ENCODE measurements at regions not wholly inside any gene's neighbourhood (a gene's known extent, or its start where the extent isn't known, plus 50 kb on each side); places are given as distances from the start of the nearest gene placed in this dataset.

DNA sequence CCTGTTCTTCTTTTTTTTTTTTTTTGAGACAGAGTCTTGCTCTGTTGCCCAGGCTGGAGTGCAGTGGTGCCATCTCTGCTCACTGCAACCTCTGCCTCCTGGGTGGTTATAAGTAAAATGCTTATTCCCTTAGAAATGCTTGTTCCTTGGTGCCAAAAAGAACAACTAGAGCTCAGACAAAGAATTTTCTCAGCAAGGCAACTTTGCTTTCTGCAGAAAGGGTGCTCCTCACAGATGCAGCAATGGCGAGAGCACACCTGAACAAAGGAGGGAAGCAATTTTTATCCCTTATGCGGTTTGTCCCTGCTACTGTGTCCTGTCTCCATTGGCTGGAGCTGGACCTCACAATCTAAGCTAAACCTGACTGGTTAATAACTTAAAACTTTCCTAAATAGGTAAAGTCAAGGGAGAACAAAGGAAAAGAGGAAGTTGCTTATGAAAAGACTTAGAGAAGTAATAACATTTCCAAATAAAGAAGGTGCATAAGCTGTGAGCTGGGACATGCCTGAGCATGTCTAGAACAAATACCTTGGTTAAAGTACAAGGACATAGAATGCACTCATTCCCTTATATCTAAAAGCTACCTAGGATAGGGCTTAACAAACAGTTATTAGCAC is 90.0 kb upstream of the PRR5 start:
- no peak for DNase-seq

DNA sequence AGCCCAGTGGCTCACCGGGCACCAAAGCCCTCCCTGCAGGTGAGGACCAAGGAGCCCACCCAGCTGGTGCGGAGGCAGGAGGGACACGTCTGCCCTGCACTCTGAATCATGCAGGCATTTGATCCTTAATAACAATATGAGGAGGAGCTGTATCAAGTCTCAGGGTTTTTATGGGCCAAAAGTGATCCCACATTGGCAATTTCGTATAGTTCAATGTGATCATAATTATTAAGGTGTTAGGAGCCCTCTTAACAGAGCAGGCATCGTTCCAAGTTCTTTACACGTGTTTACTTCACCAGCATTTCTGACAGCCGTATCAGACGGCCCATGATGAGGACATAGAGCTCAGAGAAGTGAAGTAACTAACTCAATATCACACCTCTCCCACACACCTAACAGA is 91.9 kb upstream of the PRR5 start:
- DNase-seq = no peak

DNA sequence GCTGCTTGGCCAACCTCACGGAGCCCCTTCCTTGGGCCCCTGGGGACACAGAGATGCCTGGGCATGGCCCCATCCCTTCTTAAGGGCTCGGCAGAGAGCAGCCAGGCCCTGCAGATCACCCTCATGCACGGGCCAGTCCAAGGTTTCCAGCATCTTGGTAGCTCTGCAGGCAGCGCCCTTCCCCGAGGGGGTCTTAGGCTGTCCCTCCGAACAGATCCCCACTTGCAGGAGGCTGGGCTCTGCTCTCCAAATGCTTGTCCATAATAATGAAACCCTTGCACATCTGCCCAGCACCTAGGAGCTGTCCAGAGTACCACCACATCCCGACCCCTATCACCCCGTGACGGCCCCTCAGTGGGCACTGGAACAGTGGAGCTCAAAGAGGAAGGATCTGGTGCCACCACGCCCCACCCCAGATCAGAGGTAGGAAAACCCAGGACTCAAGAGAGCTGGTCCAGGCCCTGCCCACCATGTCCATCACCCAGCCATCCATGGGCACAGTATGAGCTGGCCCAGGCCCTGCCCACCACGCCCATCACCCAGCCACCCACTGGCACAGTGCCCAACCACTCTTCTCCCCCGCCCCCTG is 92.5 kb upstream of the PRR5 start:
- no peak for DNase-seq

DNA sequence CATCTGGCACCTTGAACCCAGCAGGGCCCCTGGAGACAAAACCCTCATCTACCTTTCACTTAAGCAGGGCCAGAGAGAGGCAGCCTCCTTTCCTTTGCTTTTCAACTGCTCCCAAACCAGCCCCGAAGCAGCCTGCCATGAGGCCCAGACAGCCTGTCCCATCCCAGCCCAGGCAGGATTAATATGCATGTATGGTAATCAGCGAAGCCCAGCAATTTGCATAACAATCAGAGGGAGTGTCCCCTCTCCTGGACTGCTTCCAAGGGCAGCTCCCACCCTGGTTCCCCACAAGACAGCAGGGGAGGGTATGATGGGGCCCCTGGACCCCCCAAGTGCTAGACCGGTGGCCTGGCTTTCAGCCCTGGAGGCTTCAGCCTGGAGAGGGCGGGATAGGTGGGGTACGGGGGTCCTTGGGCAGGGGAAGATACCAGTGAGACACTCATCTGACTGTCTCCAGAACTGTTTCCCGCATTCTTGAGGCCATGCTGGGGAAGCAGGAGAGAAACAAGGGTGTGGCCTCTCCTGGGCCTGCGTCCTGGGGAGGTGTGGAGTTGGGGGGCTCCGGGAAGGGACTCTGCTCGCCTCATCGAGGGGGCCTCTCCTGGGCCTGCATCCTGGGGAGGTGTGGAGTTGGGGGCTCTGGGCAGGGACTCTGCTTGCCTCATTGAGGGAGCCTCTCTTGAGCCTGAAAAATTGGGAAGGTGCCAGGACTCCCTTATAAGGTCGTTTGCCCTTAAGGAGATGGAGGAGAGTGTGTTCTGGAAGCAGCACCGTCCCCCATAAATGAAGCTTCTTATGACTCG is 93.2 kb upstream of the PRR5 start:
- DNase-seq = no peak

DNA sequence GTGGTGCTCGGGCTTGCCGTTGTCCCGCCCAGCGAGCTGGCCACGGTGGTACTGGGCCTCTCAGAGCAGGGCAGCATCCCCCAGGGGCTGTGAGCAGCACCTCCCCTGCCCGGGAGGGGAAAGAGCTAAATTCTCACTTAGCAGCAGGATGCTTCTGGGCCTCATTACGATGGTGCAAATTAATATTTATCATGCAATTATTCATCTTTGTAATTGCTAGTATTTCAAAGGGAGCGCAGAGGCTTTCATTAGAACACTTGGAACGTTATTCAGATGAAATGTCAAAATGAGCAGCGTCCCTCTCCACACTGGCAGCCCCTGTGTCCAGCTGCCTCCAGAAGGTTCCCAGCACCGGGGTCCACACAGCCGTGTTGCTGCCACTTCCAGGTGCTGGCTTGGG is 95.9 kb upstream of the PRR5 start:
- DNase-seq = no peak

DNA sequence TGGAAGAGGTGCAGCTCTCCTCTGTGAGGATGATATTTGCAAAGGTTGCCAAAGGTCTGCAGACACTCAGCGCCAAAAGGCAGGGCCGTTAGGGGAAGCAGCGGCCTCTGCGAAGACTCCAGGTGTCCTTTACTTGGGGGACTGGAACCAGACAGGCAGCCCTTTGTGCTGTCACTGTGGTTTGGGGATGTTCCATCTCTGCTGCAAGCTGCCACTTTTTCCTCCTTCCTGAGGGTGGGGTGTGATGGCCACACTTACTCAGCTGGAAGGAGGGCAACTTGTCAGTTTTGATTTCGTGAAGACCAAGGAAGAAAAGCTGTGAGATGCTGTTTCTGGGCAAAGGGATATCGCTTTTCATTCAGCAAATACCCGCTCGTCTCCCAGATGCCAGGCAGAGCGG is 96.5 kb upstream of the PRR5 start:
- DNase-seq = no peak

DNA sequence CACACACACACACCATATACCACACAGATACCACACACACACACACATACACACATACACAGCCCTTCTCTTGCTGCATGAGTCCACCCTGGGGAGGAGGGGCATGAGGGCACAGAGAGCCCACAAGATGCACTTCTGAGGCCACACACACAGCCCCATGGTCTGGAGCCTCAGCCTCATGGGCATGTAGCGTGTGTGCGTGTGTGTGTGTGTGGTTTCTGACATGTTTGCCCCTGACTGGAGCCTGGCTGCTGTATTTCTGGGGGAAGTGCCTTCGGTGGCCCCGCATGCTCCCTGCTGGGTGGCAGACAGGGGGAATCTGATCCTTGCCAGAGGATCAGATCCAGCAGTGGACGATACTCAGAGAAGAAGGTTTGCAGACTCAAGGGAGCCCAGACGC is 97.0 kb upstream of the PRR5 start:
- DNase-seq = no peak

DNA sequence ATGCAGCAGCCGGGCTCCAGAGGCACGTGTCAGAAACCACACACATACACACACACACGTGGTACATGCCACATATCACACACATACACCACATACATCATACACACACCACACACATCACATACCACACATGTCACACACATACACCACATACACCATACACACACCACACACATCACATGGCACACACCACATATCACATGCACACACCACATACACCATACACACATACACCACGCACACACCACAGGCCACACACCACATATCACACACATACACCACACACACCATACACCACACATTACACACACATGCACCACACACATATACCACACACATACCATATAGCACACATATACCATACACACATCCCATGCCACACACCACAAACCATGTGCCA is 97.5 kb upstream of the PRR5 start:
- DNase-seq = no peak

DNA sequence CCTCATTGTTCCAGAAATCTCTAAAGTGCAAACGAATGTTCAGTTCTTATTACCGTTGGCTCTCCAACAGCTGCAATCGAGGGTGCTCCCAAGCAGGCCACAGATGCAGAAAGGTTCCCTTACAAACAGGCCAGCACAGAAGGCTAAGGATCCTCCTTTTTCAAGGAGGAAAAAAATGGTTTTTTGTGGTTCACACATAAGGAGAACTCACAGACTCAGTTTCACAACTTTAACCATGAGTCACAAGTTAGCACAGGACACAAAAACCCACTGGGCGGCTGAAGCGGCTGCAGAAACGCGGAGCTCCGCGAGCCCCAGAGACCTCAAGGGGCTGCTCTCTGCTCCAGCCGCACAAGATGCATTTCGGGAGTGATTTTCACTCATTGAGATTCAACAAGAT is 98.2 kb upstream of the PRR5 start:
- DNase-seq = no peak

DNA sequence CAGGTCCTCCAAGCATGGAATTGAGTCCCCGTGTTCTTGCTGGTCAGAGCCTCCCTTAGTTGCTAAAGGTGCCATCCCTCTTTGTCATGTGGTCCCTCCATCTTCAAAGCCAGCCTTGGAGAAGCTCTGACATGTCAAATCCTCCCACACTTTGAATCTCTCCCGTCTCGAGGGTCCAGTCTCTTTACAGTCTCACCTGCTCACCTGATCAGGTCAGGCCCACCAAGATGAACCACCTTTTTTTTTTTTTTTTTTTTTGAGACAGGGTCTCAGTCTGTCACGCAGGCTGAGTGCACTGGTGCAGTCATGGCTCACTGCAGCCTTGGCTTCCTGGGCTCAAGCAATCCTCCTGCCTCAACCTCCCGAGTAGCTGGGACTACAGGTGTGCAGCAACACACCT is 100.3 kb upstream of the PRR5 start:
- no peak for DNase-seq

DNA sequence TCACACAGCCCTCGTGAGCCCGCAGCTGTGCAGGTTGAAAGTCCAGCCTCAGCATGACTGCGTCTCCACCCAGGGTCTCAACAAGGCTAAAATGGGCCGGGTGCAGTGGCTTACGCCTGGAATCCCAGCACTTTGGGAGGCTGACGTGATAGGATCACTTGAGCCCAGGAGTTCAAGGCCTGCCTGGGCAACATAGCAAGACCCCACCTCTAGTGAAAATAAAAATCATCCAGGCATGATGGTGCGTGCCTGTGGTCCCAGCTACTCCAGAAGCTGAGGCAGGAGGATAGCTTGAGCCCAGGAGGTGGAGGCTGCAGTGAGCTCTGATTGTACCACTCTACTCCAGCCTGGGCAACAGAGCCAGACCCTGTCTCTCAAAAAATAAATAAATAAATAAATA is 100.8 kb upstream of the PRR5 start:
- DNase-seq = no peak

DNA sequence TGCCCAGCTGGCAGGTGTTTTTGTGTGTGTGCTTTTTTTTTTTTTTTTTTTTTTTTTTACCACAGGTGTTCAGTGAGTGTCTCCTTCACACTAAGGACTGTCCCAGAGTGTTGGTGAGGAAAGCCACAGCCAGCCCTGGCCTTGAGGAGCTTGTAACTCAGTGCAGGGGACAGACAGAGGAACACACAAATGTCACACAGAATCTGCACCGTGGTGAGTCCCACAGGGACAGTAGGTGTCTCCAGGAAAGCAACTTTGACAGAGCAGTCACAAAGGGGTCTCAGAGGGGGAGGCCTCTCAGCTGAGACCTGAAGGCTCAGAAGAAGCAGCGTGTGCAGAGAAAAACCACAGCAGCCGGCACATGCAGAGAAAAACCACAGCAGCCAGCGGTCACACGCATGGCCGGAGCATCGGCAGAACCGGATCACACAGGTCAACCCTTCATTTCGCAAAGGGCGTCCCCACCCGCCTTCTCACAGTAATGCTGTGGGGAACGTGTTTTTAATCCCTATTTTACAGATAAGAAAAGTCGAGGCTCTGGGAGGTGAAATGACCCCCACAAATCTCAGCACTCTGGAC is 101.7 kb upstream of the PRR5 start:
- DNase-seq = no peak

DNA sequence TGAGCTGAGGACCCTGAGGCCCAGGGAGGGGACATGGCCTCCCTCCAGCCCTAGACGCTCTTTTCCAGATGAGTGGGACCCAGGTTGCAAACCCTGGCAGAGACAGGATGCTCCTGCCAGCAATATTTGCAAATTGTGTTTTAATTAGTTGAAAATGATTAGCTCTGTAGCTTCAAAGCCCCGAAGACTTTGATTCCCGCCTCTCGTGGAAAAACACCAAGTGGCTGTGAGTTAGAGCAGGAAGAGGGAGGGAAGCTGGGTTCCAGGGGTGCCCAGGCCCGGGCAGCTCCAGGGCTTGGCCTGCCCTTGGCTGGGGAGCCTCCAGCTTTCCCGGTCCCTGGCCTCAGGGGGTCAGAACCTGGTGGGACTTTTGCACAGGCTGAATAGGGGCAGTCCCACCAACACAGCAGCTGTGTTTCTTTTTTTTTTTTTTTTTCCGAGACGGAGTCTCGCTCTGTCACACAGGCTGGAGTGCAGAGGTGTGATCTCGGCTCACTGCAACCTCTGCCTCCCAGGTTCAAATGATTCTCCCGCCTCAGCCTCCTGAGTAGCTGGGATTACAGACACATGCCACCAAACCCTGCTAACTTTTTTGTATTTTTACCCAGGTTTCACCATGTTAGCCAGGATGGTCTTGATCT is 101.6 kb upstream of the RTL6 start:
- DNase-seq = no peak

DNA sequence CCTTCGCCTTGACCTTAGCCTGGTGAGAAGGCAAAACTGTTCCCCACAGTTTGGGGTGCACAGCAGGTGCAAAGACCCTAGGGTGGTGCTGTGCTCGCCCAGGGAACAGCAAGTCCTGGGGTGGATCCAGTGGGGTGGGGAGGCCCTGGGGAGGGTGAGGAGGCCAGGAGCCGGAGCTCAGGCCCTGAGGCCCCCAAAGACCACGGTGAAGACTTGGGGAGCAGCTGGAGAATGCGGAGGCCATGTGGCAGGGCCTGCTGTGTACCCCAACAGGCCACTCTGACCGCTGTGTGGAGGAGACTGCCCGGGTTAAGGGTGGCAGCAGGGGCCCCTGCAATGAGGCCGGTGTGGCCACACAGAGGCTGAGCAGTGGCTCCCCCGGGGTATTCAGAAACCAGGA is 101.1 kb upstream of the RTL6 start:
- no peak for DNase-seq

DNA sequence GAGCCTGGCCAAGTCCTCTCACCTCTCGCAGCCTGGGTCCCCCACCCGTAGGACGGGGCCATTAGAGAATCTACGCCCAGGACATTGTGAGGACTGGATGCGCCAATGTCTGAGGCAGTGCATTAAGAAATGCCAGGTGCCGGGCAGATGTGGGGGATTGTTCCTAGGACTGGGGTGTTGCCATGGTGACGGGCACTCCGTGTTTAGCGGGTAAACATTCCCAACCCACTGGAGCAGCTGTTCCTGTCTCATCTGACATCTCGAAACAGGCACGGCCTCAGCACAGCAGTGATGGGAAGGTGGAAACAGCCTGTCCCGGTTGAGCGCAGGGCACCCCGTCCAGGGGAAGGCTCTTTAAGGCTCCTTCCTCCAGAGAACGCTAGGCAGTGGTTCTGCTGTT is 99.6 kb upstream of the RTL6 start:
- DNase-seq = no peak

DNA sequence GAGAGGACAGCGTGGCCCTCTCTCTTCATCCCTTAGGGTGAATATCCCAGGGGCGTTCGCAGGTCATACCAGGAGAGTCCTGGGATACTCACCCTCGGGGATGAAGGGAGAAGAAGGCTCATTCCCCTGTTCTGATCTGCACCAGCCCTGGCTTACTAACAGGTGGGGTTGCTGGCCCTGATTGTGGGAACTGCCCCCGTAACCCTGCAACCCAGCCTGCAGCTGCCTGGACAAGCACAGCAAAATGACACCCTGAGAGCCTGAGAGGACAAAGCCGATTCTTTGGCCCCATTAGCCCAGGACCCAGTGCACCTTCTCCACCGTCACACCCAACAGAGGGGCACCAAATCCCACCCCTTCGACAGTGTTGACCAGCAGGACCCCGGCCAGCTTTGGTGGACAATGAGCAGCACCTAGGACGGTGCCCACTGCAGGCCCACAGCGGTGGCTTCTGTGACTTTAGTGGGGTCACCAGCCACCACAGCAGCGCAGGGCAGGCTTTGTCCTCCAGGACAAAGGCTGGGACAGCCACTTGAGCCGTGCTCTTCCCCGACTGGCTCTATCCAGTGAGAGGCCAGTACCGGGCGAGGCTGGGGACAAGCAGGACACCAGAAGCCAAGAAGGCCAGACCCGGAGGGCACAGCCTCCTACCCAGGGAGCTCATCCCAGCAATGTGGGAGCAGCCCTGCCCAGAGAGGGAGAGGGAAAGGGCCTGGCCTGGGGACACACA is 98.5 kb upstream of the RTL6 start:
- DNase-seq = no peak

DNA sequence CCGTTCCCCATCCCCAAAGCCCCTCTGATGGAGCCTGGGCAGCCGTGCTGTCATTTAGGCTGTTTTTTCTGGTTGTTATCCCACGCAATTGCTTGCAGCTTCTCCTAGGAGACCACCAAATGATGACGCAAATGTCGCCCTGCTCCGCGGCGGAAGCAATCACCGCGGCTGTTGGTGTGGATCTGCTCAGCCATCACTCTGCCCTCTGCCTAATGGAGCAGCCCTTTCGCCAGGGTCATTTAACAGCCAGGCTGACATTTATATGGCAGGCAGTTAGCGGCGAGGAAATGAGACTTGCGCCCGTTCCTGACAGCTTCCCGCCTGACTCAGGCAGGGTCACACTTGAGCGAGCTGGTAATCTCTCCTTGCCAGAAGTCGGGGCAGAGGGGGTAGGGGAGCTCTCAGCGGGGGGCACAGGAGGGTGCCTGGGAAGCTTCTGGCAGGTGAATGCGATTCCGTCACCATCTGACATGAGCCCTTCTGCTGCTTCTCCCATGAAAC is 97.9 kb upstream of the RTL6 start:
- DNase-seq = no peak

DNA sequence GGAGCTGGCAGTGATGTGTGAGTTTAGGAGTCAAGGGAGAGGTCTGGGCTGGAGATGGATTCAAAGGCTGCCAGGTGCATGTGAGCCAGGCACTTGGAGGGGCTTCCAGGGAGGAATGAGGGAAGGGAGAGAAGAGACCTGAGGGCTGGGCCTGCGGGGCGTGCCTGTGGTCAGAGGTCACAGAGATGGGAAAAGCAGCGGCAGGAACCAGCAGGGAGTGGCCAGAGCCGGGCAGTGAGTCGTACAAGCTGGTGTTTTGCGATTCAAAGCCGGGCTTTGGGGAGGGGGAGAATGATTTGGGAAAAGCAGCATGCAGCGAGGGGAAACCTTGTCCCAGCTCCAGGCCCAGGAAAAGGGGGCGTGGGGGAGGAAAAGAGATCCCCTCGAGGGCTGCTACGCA is 96.9 kb upstream of the RTL6 start:
- no peak for DNase-seq

DNA sequence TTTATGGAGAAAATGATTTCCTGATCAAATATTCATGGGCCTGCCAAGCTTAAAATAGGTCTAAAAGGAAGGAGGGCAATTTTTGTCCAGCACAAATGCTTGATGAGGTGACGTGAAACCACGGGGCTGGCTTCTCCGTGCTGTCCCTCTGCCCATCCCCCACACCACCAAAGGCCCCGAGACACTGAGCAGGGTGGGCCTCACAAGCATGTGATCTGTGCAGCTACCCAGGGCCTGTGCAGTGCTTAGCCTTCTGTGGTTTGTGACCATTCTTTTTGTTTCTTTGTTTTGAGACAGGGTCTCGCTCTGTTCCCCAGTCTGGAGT is 94.8 kb upstream of the RTL6 start:
- DNase-seq = no peak

DNA sequence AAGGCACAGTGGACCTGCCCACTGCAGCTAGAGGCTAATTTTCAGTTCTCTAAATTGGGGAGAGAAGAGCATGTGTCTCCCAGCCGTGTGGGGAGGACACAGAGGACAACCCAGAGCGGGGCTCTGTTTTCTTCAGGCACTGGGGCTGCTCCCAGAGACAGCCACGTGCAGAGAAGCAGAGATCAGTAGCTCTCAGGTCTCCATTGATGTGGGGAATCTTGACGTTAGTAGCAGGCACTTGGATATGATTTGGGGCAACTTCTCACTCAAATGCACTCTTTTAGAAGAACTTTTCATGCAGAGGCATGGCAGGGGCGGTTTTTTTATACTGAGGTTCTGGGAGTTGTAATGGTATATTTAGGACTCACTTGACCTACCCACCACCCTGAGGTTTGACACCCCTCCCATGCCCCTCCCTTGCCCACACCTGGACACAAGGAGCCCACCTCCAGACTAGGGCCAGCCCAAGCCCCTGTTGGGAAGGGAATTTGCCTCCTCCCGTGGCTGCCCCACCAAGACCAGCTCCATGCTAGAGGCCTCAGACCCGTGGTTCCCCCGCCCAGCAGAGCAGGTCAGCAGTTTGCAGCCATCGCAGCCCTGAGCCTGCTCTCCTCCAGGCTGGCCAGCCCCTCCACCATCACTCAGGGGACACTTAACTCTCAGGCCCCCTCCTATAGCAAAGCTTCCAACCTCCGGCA is 94.2 kb upstream of the RTL6 start:
- no peak for DNase-seq

DNA sequence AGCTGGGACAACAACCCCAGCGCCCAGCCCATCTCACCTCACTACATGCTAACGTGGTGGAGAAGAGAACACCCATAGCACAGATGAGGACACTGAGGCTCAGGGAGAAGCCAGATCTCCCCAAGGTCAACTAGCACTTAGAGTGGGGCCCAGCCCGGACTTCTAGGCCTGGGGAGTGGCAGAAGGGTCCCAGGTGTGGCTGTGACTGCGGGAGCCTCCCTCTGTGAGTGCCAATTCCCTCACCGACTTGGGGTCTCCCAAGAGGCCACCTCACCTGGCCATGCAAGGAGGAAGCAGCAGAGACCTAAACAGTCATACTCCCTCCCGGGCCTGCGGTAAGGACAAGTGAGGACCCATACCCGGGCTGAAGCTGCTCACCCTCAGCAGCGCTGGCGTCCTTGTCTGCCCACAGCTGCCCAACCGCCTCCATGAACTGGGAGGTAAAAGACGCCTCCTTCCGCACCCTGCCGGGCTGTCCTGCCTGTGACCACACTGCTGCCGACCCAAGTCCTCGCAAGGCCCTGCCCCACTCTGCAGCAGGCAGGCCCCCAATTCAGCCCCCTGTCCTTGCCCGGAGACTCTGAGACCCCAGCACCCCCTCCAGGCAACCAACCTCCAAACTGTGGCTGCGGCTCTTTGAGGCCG is 93.2 kb upstream of the RTL6 start:
- no peak for DNase-seq

DNA sequence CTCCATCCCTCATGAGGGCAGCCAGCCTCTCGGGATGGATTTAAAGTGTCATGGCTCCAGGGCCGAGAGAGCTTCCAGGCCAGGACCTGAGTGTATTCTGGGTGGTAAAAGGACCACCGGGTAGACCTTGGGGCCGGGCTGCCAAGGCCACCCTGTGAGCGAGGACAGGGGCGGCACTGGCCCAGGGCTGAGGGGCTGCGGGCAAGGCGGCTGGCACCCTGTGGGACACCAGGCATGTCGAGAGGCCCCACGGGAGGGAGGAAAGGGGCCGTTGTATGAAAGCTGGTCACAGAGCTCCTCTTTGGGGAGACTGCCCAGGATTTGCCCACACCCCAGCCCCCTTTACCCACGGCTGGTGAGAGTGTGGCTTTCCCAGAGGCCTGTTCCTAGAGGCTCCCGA is 92.3 kb upstream of the RTL6 start:
- DNase-seq = no peak

All from activated CD4-positive, CD25-positive, alpha-beta regulatory T cell (primary cell).